ENCODE measurements at regions not wholly inside any gene's neighbourhood (a gene's known extent, or its start where the extent isn't known, plus 50 kb on each side); places are given as distances from the start of the nearest gene placed in this dataset.

GRCh38 chr11:26088391-26088790 lies 243.5 kb upstream of the ANO3 start:
- TF ChIP-seq CTCF (IDR thresholded peaks at IDR 0.05) (no peak), POLR2AphosphoS5 (IDR thresholded peaks at IDR 0.05; ENCODE audit: low read depth, low read length) (no peak), REST (IDR thresholded peaks at IDR 0.05; ENCODE audit: insufficient read depth in 1 of 2, low read depth in 2 of 2, low read length in 1 of 2) (no peak)
